GM18505 (cell line): ENCODE measurements at regions not wholly inside any gene's neighbourhood (a gene's known extent, or its start where the extent isn't known, plus 50 kb on each side); places are given as distances from the start of the nearest gene placed in this dataset.

Source experiments
- ATAC-seq: cut with Tn5 transposase; IDR thresholded peaks from one replicate; pipeline ENCODE4 v1.9.1; 2021; ENCODE audit not compliant: unreplicated experiment
- POLR2A ChIP-seq: IDR thresholded peaks from 4 replicates; pipeline ENCODE4 v1.6.1; 2011; ENCODE audit warnings: borderline replicate concordance; ENCODE audit not compliant: insufficient read depth, insufficient read length; ENCODE audit errors: extremely low read depth

DNA sequence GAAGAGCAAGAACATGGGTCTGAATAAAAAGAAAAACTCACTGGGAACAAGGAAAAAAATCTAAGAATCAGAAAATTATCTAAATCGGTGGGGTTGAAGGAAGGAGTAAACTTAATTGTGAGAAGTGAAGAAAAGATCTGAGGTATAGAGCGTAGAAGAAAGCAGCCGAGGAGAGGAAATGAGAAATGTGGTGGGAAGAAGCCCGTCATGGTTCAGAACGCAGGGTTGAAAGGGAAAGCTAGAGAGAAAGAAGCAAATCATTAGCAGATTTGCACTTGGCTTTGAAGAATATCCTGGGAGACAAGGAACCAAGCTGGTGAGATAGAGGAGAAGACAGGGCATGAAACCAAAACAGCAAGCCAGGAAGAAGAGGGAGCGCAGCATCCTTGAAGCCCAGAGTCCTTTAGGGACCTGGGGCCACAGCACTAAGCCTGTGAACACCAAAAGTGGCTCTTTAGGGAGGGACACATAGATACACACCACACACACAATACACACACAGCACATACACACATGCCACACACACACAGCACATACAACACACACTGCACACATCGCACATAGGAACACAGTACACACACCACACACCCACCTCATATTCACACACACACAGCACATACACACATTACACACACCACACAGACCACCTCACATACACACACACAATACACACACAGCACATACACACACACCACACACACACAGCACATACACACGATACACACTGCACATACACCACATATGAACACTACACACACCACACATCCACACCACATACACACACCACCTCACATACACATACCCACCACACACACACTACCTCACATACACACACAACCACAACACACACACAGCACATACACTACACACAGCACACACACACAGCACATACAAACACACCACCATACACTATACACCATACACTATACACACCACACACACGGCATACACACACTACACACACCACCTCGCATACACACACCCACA is 274.6 kb downstream of the ETAA1 start:
- no peak for ATAC-seq
- TF ChIP-seq POLR2A, result no peak

DNA sequence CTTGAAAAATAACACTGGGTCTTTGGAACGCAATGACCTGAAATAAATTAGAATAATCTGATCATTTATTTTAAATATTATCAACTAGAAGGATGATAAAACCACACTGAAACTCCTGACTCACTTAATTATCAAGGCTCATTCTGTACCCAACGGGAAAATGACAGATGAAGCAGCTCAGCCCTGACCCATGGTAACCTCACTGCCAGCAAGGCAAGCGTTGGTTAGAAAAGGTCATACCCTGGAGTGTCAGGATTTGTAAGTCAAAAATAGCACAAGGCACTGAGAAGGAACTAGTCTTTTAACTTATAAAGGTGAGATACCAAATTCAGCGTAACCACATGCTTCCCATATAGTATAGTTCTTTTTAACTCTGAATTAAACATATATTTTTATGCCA is 277.5 kb downstream of the ETAA1 start:
- no peak for ATAC-seq
- no peak for TF ChIP-seq POLR2A

DNA sequence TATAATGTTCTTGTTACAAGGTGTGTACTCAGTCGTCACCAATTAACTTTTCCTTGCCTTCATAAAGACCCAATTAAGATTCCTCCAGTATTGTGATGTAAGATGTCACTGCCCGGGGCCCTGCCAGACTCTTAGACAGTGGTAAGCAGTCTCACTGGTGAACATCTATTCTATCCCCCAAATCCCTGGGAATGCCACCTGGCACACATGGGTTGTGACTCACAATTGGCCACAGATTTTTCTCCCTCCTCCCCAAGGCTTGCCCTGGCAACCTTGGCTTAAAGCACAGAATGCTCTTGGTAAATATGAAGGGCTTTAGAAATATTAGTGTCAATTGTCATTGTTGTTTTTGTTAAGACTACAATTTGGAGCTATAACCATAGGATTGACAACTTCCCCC is 287.9 kb downstream of the ETAA1 start:
- ATAC-seq, result no peak
- TF ChIP-seq POLR2A, result no peak

DNA sequence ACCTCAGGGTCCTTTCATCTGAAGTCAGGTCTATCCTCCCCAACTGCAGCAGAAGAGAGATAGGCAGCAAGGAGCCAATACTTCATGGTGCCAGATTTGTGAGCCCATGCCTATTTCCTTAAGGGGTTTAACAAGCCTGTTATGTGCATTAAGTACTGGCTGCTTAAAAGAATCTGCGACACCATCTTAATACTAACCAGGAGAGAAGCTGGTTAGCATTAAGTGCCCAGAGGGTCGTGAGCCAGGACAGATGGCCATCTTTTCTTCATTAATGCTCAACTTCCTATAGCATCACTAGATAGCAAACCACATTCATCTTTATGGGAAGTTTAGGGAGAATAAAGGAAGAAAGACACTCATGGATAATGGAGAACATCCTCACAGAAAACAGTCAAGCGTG is 289.1 kb downstream of the ETAA1 start:
- no peak for ATAC-seq
- TF ChIP-seq POLR2A, result no peak

DNA sequence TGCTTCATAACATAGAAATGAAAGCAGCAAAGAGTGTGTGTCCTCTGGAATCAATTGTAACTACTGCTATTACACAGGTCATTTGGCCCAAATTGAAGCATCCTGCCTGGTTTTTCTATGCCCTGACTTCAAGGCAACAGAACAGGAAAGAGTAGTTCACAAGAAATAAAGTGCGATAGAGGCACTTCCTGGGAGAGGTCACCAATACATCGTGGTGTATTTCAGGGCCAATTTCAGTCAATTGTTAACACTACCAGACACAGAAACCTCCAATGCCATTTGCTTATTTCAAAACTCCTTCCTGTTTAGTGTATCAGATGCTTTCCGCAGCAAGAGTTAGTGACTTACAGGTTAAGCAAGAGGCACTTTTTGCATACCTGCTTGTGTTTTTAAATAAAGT is 292.1 kb downstream of the ETAA1 start:
- ATAC-seq, result no peak
- TF ChIP-seq POLR2A, result no peak

DNA sequence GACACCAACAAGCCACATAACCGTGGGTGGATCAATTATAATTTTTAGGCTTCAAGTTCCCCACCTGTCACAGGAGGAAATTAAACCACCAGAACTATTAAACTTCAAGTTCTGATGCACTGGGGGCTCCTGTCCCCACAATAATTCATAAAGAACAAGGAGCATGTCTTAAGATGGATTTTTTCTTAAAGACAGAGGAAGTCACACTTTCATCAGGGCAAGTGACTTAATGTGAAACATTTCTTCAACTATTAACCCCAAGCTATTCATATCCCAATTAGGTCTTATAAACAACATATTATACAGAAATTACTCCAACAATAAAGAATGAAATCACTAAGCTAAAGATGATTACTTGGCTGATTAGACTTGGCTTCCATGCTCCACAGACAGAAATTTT is 292.5 kb downstream of the ETAA1 start:
- no peak for ATAC-seq
- TF ChIP-seq POLR2A, result no peak

DNA sequence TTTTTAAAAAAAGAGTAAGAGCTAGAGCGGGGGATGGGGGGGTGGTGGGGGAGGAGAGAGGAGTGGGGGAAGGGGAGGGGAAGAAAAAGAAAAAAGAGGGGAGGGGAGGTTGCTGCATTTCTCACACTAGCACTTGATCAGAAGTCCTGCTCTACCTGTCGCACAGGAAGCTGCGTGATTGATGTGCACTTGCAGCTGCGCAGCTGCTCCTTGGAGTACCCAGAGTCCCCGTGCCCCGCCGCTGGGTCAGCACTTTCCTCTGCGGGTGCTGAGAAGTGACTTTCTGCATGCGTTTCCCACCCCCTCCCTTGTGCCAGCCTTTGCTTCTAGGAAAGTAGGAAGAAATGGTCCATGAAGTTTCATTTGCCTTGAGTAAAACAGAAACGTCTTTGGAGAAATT is 297.3 kb downstream of the ETAA1 start:
- ATAC-seq, result no peak
- no peak for TF ChIP-seq POLR2A

DNA sequence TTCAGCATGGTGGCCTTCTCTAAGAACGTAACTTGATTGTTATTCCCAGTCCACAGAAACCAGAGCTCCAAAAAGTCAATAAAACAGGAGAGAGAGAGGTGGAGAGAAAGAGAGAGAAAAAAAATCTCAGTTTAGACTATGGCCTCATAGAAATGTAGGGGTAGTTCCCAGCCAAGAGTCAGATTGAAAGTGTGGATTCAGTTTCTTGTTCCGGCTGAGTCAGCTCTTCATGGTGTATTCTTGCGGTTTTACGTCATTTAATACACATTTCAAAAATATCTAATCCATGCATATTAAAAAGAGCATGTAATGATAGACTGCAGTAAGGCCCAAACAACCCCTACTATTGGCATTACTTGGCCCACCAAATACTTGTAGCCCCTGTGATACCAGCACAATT is 303.9 kb downstream of the ETAA1 start:
- no peak for TF ChIP-seq POLR2A
- ATAC-seq, result no peak

DNA sequence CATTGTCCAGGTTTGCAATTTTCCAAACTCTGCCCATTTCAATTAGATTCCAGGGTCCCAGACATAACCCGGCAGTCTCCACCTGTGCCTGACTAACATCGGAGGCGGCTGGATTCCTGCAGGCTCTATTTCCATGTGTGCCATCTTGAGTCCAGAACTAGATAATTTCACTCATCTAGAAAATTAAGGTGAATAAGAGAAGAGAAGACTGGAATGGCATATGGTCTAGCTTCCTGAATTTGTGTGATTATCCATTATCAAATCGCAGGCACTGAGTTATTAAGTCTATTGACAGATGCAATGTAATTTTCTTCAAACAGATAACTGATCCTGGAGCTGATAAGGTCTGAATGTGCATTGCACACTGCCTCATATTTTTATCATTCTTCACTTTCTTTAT is 305.2 kb downstream of the ETAA1 start:
- ATAC-seq, result no peak

DNA sequence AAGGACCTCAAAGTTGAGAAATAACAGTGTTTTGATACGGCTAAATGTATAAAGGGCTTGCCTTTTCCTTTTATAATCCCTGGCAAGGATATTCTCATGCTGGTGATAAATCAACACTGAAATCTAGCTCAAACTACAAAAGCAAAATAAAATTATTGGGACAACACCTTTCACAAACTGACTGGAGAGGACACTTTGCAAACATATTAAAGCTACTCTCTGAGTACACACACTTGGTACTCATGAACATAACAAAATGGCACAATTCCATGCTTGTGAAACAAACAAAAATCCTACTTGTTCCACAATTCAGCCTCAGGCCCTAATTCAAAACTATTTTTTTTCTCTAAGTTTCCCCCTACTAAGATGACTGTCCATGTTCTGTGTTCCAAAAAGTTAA is 305.8 kb downstream of the ETAA1 start:
- TF ChIP-seq POLR2A, result no peak
- no peak for ATAC-seq

More for the DNA sequence above, 305.2 kb downstream of the ETAA1 start:
- TF ChIP-seq POLR2A, result no peak

DNA sequence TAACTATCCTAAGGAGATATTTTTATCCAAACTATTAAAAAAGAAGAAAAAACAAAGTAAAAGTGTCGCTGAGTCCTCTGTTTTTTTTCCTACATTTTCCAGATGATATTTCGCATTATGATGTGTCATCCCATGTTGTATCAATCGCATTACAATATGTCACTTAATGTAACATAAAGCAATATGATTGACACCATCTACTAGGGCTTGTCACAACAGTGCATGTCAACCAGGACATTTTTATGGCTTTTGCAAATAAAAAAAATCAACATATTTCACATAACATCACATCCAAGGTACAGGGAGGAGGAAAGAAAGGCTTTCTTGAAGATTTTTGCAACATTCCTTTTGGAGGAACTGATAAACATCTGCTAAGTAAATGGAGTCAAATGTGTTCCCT is 308.9 kb downstream of the ETAA1 start:
- ATAC-seq, result no peak
- no peak for TF ChIP-seq POLR2A

DNA sequence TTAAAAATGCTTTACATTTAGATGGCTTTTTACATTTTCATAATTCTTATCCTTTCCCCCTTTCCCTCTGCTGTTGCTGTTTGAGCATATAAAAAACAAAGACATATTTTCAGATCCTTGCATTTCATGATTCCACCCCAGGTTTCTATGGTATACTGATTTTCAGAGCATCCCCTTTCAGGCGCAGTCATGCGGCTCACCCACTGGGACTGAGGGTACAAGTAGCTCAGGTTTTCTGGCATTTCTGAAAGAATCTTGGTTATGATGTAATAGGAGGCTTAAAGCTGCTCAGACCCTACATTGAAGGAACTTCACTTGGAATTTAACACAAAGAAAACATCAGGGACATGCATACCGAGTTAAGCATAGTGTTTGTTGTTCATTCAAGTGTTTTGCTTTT is 310.8 kb downstream of the ETAA1 start:
- no peak for ATAC-seq
- TF ChIP-seq POLR2A, result no peak

DNA sequence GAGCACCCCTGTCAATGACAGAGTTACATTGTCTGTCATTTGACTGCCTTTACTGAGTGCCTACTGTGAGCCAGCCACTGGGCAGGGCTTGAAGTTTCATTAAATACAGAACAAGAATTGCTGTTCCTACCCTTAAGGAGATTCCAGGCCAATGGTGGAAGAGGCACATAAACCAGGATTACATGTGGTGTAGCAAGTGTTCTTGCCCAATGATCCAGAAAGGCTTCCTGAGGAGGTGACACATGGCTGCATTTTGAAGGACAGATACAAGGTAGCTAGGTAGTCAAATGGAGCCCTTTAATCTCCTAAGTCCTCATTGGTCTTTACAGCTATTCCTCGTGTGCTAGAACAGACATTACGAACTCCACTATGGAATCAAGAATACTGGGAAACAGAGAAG is 312.7 kb downstream of the ETAA1 start:
- TF ChIP-seq POLR2A, result no peak
- ATAC-seq, result no peak

DNA sequence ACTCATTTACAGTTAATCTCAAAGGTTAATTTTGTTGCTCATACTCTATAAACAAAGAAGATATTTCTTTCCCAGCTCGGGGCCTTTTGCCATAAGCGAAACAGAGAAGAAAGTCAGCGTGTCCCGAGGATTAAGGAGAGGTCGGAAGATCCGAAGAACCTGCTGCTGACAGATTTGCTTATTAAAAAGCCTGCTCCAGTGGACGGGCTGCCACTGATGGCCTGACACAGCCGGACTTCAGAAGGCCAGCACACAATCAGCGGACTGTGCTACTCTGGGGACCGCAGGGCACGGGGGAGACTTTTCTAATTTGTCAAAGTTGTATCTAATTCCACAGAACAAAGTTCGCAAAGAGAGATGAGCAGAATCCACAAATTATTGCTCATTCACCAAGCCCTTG is 315.4 kb downstream of the ETAA1 start:
- ATAC-seq, result no peak
- no peak for TF ChIP-seq POLR2A
